K562 (cell line): ENCODE measurements at regions not wholly inside any gene's neighbourhood (a gene's known extent, or its start where the extent isn't known, plus 50 kb on each side); places are given as distances from the start of the nearest gene placed in this dataset.

Source experiments
- ATAC-seq: fragments of 200-7000 bp; cut with Tn5 transposase; 3 replicates; pipeline ENCODE4 v1.9.1; 2020; ENCODE audit warnings: moderate library complexity
- BruUV-seq: library from RNA; stranded (reverse); fragments of 400-500 nt; replicated peaks from 2 replicates; lab custom pipeline; 2021; lab: Mats Ljungman, UMichigan
- CTCF ChIA-PET: fragments of 300-600 bp; formaldehyde crosslinking; extraction: SDS; loops from one replicate; lab custom pipeline; 2021; ENCODE audit warnings: low intra/inter-chr PET ratio; lab: Yijun Ruan, JAX
- POLR2A ChIA-PET: fragments of 300-600, 350-650 bp; sonication (Branson Sonifier 250); formaldehyde crosslinking; extraction: SDS; loops from one replicate; lab custom pipeline; 2021; ENCODE audit warnings: antibody characterized with exemption, inconsistent platforms; lab: Yijun Ruan, JAX
- DNase-seq, 4 experiments: peaks; one replicate each; pipeline versions ENCODE4 v3.0.0 to v3.0.0-alpha.2; 2011 to 2018; ENCODE audit warnings: low spot score in 3 of 4, mixed read lengths in 3 of 4; ENCODE audit errors: extremely low read depth in 1 of 4
- FAIRE-seq: peaks from 2 replicates; lab custom pipeline; 2011; peaks lifted over from hg19 to GRCh38; lab: Jason Lieb, UNC
- H2AFZ ChIP-seq: 2 replicates; pipeline ENCODE4 v1.6.0; 2011; ENCODE audit warnings: low read depth, low read length, control low read depth, inconsistent platforms
- H3K27ac ChIP-seq: fragments of 200-600 bp; 3 replicates; pipeline ENCODE4 v1.8.0; 2011; ENCODE audit warnings: low read depth, mild to moderate bottlenecking, control low read depth, inconsistent platforms, low read length, moderate library complexity, mixed read lengths; ENCODE audit errors: extremely low read depth
- H3K27me3 ChIP-seq, 2 experiments: fragments of 300-600 bp in 1 of 2; 2 replicates in 1 of 2; 3 replicates in 1 of 2; pipeline versions ENCODE4 v1.6.0 to v1.8.0; 2011; ENCODE audit warnings: inconsistent platforms in 2 of 2, low read length in 2 of 2, mild to moderate bottlenecking in 1 of 2, mixed read lengths in 1 of 2, moderate library complexity in 1 of 2; ENCODE audit not compliant: control insufficient read depth in 2 of 2, insufficient read depth in 2 of 2
- H3K36me3 ChIP-seq: fragments of 300-600 bp; 3 replicates; pipeline ENCODE4 v1.8.0; 2011; ENCODE audit warnings: mild to moderate bottlenecking, low read length, inconsistent platforms; ENCODE audit not compliant: control insufficient read depth, insufficient read depth
- H3K4me1 ChIP-seq, 2 experiments: fragments of 200-600 bp in 1 of 2; replicated peaks in 1 of 2; 2 replicates in 1 of 2; 3 replicates in 1 of 2; pipeline versions ENCODE4 v1.5.1 to v1.8.0; 2011; ENCODE audit warnings: inconsistent platforms in 2 of 2, low read length in 2 of 2, mild to moderate bottlenecking in 1 of 2, mixed read lengths in 1 of 2, moderate library complexity in 1 of 2; ENCODE audit not compliant: control insufficient read depth in 2 of 2, insufficient read depth in 2 of 2
- H3K4me2 ChIP-seq: 2 replicates; pipeline ENCODE4 v1.6.1; 2011; ENCODE audit warnings: low read length, control low read depth, inconsistent platforms, mixed read lengths; ENCODE audit not compliant: insufficient read depth
- H3K4me3 ChIP-seq: fragments of 200-600 bp; sonication (generic), shearing (Covaris generic); 2 replicates; pipeline ENCODE4 v1.5.1; 2016; ENCODE audit warnings: control low read depth, inconsistent platforms
- H3K79me2 ChIP-seq: fragments of 200-600 bp; 3 replicates; pipeline ENCODE4 v1.8.0; 2011; ENCODE audit warnings: low read length, inconsistent platforms; ENCODE audit not compliant: control insufficient read depth, insufficient read depth
- H3K9ac ChIP-seq, 2 experiments: 2 replicates each; pipeline versions ENCODE4 v1.6.0 to v1.6.1; 2011; ENCODE audit warnings: low read depth in 2 of 2, low read length in 2 of 2, control low read depth in 1 of 2, inconsistent platforms in 1 of 2, mild to moderate bottlenecking in 1 of 2, mixed read lengths in 1 of 2; ENCODE audit not compliant: insufficient read depth in 1 of 2
- H3K9me1 ChIP-seq: one replicate; pipeline ENCODE4 v1.6.0; 2011; ENCODE audit warnings: inconsistent platforms, mild to moderate bottlenecking, low read length, moderate library complexity; ENCODE audit not compliant: control insufficient read depth, insufficient read depth
- H3K9me3 ChIP-seq: replicated peaks from 2 replicates; pipeline ENCODE4 v1.5.1; 2011; ENCODE audit warnings: low read depth, low read length, inconsistent platforms; ENCODE audit not compliant: control insufficient read depth, insufficient read depth
- H4K20me1 ChIP-seq: replicated peaks from 2 replicates; pipeline ENCODE4 v1.6.1; 2011; ENCODE audit warnings: low read length, inconsistent platforms, mixed read lengths; ENCODE audit not compliant: control insufficient read depth, insufficient read depth
- ADNP ChIP-seq: fragments of 200-800 bp; sonication (Bioruptor generic); IDR thresholded peaks from 2 replicates; pipeline ENCODE4 v1.6.1; 2016; ENCODE audit warnings: missing genetic modification characterization, missing compliant biosample characterization
- COPS2 ChIP-seq: fragments of 450-650 bp; conservative IDR thresholded peaks from 2 replicates; pipeline ENCODE4 v1.6.1; 2016; ENCODE audit warnings: mild to moderate bottlenecking, moderate library complexity
- FOXA3 ChIP-seq, 2 experiments: fragments of 450-650 bp in 1 of 2; sonication (generic) in 1 of 2; formaldehyde crosslinking; IDR thresholded peaks in 1 of 2; conservative IDR thresholded peaks in 1 of 2; 2 replicates each; pipeline versions ENCODE4 v1.4.0 to v1.8.0; 2020 to 2022; ENCODE audit warnings: mild to moderate bottlenecking in 2 of 2, missing genetic modification reagents in 1 of 2
- MAZ ChIP-seq, 2 experiments: fragments of 450-650 bp in 1 of 2; sonication (generic) in 1 of 2; formaldehyde crosslinking; IDR thresholded peaks in 1 of 2; conservative IDR thresholded peaks in 1 of 2; 2 replicates each; pipeline versions ENCODE4 v1.4.0 to v1.5.0; 2020; ENCODE audit warnings: mild to moderate bottlenecking in 1 of 2, missing genetic modification reagents in 1 of 2
- POLR2G ChIP-seq: fragments of 200-400 bp; formaldehyde crosslinking; IDR thresholded peaks from 2 replicates; pipeline ENCODE4 v1.6.1; 2017; ENCODE audit warnings: low read depth, mild to moderate bottlenecking, antibody characterized with exemption, low read length, moderate library complexity
- POLR3A ChIP-seq: IDR thresholded peaks from 2 replicates; pipeline ENCODE4 v1.6.1; 2011; ENCODE audit warnings: borderline replicate concordance, mild to moderate bottlenecking, moderate library complexity; ENCODE audit not compliant: insufficient read length, insufficient read depth; ENCODE audit errors: extremely low read depth
- RBM14 ChIP-seq: fragments of 200-400 bp; formaldehyde crosslinking; IDR thresholded peaks from 2 replicates; pipeline ENCODE4 v1.6.1; 2018; ENCODE audit warnings: low read depth, mild to moderate bottlenecking, low read length, moderate library complexity, borderline replicate concordance; ENCODE audit not compliant: insufficient read depth
- SP2 ChIP-seq: IDR thresholded peaks from 2 replicates; pipeline ENCODE4 v1.6.1; 2011; ENCODE audit warnings: mild to moderate bottlenecking, low read depth, low read length, moderate library complexity; ENCODE audit not compliant: poor library complexity, severe bottlenecking; ENCODE audit errors: extremely low read depth
- TBP ChIP-seq: optimal IDR thresholded peaks from 2 replicates; pipeline ENCODE3; 2011; ENCODE audit warnings: low read depth, low read length, improper control_type of control experiment
- ZNF197 ChIP-seq: fragments of 200-800 bp; sonication (Bioruptor generic); IDR thresholded peaks from 2 replicates; pipeline ENCODE4 v1.6.1; 2016; ENCODE audit warnings: low read depth, missing genetic modification characterization, missing compliant biosample characterization
- WGBS: fragments of 100-300 bp; shearing (Covaris generic); methylation state at CpG from one replicate; pipeline ENCODE4 v1.1.6; 2016; ENCODE audit warnings: low coverage, mixed read lengths; ENCODE audit not compliant: insufficient coverage; ENCODE audit errors: missing lambda C conversion rate; 5-methylcytosine and 5-hydroxymethylcytosine counted together
- in situ Hi-C: fragments of 300-500 bp; cut with MboI; formaldehyde crosslinking; loops from 4 replicates; pipeline ENCODE4 v1.15.0; 2018; ENCODE audit warnings: inconsistent platforms, mixed read lengths
- intact Hi-C: fragments of 100-400 bp; cut with micrococcal nuclease; formaldehyde crosslinking; loops from 2 replicates; pipeline ENCODE4 v1.14.2; 2022
- TF ChIP-seq, protein P1 (sequence below): sonication (generic); formaldehyde crosslinking; IDR thresholded peaks from 2 replicates; pipeline ENCODE4 v1.8.0; 2023; ENCODE audit warnings: mild to moderate bottlenecking, missing genetic modification reagents
- TF ChIP-seq, protein P2 (sequence below): sonication (generic); formaldehyde crosslinking; IDR thresholded peaks from 2 replicates; pipeline ENCODE4 v1.8.0; 2023; ENCODE audit warnings: mild to moderate bottlenecking, missing genetic modification reagents
- TF ChIP-seq, protein P3 (sequence below): fragments of 450-650 bp; IDR thresholded peaks from 2 replicates; pipeline ENCODE4 v1.6.1; 2018; ENCODE audit warnings: mild to moderate bottlenecking, low read depth; ENCODE audit not compliant: partially characterized antibody

DNA sequence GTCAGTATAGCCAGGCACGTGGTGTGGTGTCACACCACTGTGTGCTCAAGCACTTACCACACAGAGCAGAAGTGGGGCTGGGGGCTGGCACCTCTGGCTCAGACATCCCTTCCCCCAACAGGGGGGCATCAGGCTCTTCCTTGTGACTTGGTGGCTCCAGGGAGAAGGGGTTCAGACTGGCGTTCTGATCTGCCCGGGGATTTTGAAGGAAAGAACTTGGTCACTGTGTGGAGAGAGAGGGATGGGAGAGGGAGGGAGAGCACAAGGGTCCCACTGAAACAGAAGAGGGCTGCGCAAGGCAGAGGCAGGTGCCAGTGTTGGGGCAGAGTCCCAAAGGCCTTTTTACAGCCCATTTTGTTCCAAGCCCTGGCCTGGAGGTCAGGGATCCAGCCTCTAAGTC is 109.7 kb upstream of the ALDH1B1 start:
- DNase-seq: no peak
- no peaks in the 10 kb centered on the region for H3K9me1 ChIP-seq
- H3K4me1 ChIP-seq: no peaks in the 10 kb centered on the region
- in situ Hi-C loops (no loop called here), intact Hi-C loops (no loop called here)
- no peaks in the 10 kb centered on the region for H3K79me2 ChIP-seq
- no peak for FAIRE-seq
- peaks cover 5 to 36% of the 10 kb centered on the region in 2 experiments; a peak in 3 of 5 replicates for H3K27me3 ChIP-seq
- no peak overlapping the region for H3K27ac ChIP-seq
- WGBS: 2% methylated on average over 3 of the region's 4 CpGs
- BruUV-seq: no TSS peak
- no peak for ATAC-seq
- no peak overlapping the region for H3K4me3 ChIP-seq
- no peak overlapping the region for H2AFZ ChIP-seq
- POLR2A ChIA-PET: no interaction called here
- no peak overlapping the region for H3K9ac ChIP-seq
- no peak overlapping the region for H3K4me2 ChIP-seq
- H4K20me1 ChIP-seq: peaks cover 3% of the 10 kb centered on the region
- H3K36me3 ChIP-seq: no peaks in the 10 kb centered on the region
- H3K9me3 ChIP-seq: no peaks in the 10 kb centered on the region
- CTCF ChIA-PET: no interaction called here
- no peak for TF ChIP-seq ADNP
- TF ChIP-seq POLR2G: no peak
- TF ChIP-seq MAZ (CRISPR knock-in tag; conservative IDR thresholded peaks at IDR 0.05 in 1 of 2, IDR thresholded peaks at IDR 0.05 in 1 of 2): no peak
- no peak for TF ChIP-seq POLR3A
- TF ChIP-seq TBP: no peak
- no peak for TF ChIP-seq SP2
- TF ChIP-seq, protein P1, sequence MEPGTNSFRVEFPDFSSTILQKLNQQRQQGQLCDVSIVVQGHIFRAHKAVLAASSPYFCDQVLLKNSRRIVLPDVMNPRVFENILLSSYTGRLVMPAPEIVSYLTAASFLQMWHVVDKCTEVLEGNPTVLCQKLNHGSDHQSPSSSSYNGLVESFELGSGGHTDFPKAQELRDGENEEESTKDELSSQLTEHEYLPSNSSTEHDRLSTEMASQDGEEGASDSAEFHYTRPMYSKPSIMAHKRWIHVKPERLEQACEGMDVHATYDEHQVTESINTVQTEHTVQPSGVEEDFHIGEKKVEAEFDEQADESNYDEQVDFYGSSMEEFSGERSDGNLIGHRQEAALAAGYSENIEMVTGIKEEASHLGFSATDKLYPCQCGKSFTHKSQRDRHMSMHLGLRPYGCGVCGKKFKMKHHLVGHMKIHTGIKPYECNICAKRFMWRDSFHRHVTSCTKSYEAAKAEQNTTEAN: no peak
- TF ChIP-seq, protein P2, sequence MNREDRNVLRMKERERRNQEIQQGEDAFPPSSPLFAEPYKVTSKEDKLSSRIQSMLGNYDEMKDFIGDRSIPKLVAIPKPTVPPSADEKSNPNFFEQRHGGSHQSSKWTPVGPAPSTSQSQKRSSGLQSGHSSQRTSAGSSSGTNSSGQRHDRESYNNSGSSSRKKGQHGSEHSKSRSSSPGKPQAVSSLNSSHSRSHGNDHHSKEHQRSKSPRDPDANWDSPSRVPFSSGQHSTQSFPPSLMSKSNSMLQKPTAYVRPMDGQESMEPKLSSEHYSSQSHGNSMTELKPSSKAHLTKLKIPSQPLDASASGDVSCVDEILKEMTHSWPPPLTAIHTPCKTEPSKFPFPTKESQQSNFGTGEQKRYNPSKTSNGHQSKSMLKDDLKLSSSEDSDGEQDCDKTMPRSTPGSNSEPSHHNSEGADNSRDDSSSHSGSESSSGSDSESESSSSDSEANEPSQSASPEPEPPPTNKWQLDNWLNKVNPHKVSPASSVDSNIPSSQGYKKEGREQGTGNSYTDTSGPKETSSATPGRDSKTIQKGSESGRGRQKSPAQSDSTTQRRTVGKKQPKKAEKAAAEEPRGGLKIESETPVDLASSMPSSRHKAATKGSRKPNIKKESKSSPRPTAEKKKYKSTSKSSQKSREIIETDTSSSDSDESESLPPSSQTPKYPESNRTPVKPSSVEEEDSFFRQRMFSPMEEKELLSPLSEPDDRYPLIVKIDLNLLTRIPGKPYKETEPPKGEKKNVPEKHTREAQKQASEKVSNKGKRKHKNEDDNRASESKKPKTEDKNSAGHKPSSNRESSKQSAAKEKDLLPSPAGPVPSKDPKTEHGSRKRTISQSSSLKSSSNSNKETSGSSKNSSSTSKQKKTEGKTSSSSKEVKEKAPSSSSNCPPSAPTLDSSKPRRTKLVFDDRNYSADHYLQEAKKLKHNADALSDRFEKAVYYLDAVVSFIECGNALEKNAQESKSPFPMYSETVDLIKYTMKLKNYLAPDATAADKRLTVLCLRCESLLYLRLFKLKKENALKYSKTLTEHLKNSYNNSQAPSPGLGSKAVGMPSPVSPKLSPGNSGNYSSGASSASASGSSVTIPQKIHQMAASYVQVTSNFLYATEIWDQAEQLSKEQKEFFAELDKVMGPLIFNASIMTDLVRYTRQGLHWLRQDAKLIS: no peak
- TF ChIP-seq ZNF197 (CRISPR knock-in tag): no peak
- TF ChIP-seq, protein P3, sequence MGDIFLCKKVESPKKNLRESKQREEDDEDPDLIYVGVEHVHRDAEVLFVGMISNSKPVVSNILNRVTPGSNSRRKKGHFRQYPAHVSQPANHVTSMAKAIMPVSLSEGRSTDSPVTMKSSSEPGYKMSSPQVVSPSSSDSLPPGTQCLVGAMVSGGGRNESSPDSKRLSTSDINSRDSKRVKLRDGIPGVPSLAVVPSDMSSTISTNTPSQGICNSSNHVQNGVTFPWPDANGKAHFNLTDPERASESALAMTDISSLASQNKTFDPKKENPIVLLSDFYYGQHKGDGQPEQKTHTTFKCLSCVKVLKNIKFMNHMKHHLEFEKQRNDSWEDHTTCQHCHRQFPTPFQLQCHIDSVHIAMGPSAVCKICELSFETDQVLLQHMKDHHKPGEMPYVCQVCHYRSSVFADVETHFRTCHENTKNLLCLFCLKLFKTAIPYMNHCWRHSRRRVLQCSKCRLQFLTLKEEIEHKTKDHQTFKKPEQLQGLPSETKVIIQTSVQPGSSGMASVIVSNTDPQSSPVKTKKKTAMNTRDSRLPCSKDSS: no peak
- no peak for TF ChIP-seq COPS2
- TF ChIP-seq RBM14: no peak
- no peak for TF ChIP-seq FOXA3 (CRISPR knock-in tag; conservative IDR thresholded peaks at IDR 0.05 in 1 of 2, IDR thresholded peaks at IDR 0.05 in 1 of 2)
